ENCODE measurements at regions not wholly inside any gene's neighbourhood (a gene's known extent, or its start where the extent isn't known, plus 50 kb on each side); places are given as distances from the start of the nearest gene placed in this dataset.

GRCh38 chr7:115223959-115224358 is 302.1 kb downstream of the MDFIC start (continued):
- TF ChIP-seq ZNF609 (CRISPR knock-in tag; IDR thresholded peaks at IDR 0.05; ENCODE audit: borderline replicate concordance) (no peak), ZNF212 (CRISPR knock-in tag; IDR thresholded peaks at IDR 0.05) (no peak)

GRCh38 chr7:115221456-115221855 is 299.6 kb downstream of the MDFIC start:
- intact Hi-C loops (cut with micrococcal nuclease) = no loop called here

More at GRCh38 chr7:115221456-115221855, 299.6 kb downstream of the MDFIC start:
- CTCF ChIA-PET (ENCODE audit: low intra/inter-chr PET ratio) = no interaction called here
- Histone ChIP-seq H3K9me3 (replicated peaks; ENCODE audit: control insufficient read depth, insufficient read depth, low read depth, low read length) (0 out of 2 replicates have a peak, but pooled peaks cover 2% of the 10 kb centered on the region), H3K36me3 (ENCODE audit: control insufficient read depth, insufficient read depth, low read length) (no peaks in the 10 kb centered on the region), H3K27ac (ENCODE audit: extremely low read depth, low read depth, low read length) (no peak overlapping the region), H2AFZ (ENCODE audit: low read depth, low read length) (no peak overlapping the region), H3K27me3 (ENCODE audit: control insufficient read depth in 2 of 2, insufficient read depth in 2 of 2, low read length in 2 of 2) (no peaks in the 10 kb centered on the region), H3K4me1 (replicated peaks in 1 of 2; ENCODE audit: control insufficient read depth in 2 of 2, insufficient read depth in 2 of 2, low read length in 2 of 2) (no peaks in the 10 kb centered on the region), H4K20me1 (replicated peaks; ENCODE audit: control insufficient read depth, insufficient read depth, low read length) (no peaks in the 10 kb centered on the region), H3K9me1 (ENCODE audit: control insufficient read depth, insufficient read depth, low read length) (no peaks in the 10 kb centered on the region), H3K79me2 (ENCODE audit: control insufficient read depth, insufficient read depth, low read length) (no peaks in the 10 kb centered on the region), H3K4me3 (no peak overlapping the region), H3K4me2 (ENCODE audit: insufficient read depth, low read length) (no peak overlapping the region), H3K9ac (ENCODE audit: insufficient read depth in 1 of 2, low read depth in 2 of 2, low read length in 2 of 2) (no peak overlapping the region)
- ATAC-seq = no peak
- DNase-seq (ENCODE audit: extremely low read depth in 1 of 4, low spot score in 3 of 4) = no peak
- BruUV-seq (replicated peaks) = no TSS peak
- POLR2A ChIA-PET = no interaction called here
- FAIRE-seq = no peak
- in situ Hi-C loops (cut with MboI) = no loop called here
- TF ChIP-seq FOXJ3 (CRISPR knock-in tag; IDR thresholded peaks at IDR 0.05) (no peak), HNRNPK (IDR thresholded peaks at IDR 0.05; ENCODE audit: low read depth, low read length, poor library complexity, severe bottlenecking) (no peak), MEF2A (IDR thresholded peaks at IDR 0.05; ENCODE audit: control insufficient read depth, low read depth, low read length) (no peak), TEAD2 (tag; IDR thresholded peaks at IDR 0.05) (no peak), TGIF2 (CRISPR knock-in tag; IDR thresholded peaks at IDR 0.05) (no peak), KLF1 (tag; IDR thresholded peaks at IDR 0.05) (no peak), MTA2 (IDR thresholded peaks at IDR 0.05; ENCODE audit: low read depth) (no peak), RUNX1 (IDR thresholded peaks at IDR 0.05; ENCODE audit: low read depth) (no peak), THRAP3 (IDR thresholded peaks at IDR 0.05; ENCODE audit: borderline replicate concordance) (no peak), CREM (IDR thresholded peaks at IDR 0.05; ENCODE audit: low read depth) (no peak), CBX3 (IDR thresholded peaks at IDR 0.05; ENCODE audit: borderline replicate concordance in 1 of 2, low read length in 2 of 2) (no peak)
